Tibial nerve (tissue), 4 donors: ENCODE measurements at regions not wholly inside any gene's neighbourhood (a gene's known extent, or its start where the extent isn't known, plus 50 kb on each side); places are given as distances from the start of the nearest gene placed in this dataset.

Source experiments
- EP300 ChIP-seq, 2 donors: sonication (generic); formaldehyde crosslinking; IDR thresholded peaks; one replicate each; pipeline ENCODE4 v1.6.1; 2017; ENCODE audit warnings: antibody characterized with exemption in 2 of 2, mild to moderate bottlenecking in 1 of 2
- POLR2A ChIP-seq, 2 donors: fragments of 450-650 bp; IDR thresholded peaks; one replicate each; pipeline ENCODE4 v1.6.1; 2017; ENCODE audit warnings: antibody characterized with exemption in 2 of 2, mild to moderate bottlenecking in 2 of 2, moderate library complexity in 2 of 2
- TF ChIP-seq, protein P1 (sequence below), 5 experiments: fragments of 200-600 bp in 3 of 5; fragments of 450-650 bp in 2 of 5; sonication (generic) in 3 of 5; IDR thresholded peaks; one replicate each; pipeline ENCODE4 v1.5.1; 2016 to 2019; ENCODE audit warnings: antibody characterized with exemption in 5 of 5, mild to moderate bottlenecking in 3 of 5, moderate library complexity in 2 of 5

DNA sequence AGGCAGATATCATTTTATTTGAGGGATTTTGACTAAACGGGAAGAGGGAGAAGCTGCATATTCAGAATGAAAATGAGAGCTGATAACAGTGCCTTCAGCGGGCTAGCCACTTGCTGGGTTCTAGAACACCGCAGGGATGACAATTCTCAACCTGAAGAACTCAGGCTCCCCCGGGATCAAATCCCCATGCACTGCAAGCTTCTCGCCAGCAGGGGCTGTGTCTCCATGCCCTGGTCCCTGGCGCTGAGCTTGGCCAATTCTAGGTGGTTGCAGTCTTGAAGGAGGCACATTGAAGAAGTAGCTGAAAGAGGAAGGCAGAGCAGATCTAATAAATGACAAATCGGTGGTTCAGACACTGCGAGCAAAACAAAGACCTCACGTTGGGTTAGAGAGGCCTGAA, 128.7 kb downstream of the UQCRFS1 start:
- TF ChIP-seq, protein P1, sequence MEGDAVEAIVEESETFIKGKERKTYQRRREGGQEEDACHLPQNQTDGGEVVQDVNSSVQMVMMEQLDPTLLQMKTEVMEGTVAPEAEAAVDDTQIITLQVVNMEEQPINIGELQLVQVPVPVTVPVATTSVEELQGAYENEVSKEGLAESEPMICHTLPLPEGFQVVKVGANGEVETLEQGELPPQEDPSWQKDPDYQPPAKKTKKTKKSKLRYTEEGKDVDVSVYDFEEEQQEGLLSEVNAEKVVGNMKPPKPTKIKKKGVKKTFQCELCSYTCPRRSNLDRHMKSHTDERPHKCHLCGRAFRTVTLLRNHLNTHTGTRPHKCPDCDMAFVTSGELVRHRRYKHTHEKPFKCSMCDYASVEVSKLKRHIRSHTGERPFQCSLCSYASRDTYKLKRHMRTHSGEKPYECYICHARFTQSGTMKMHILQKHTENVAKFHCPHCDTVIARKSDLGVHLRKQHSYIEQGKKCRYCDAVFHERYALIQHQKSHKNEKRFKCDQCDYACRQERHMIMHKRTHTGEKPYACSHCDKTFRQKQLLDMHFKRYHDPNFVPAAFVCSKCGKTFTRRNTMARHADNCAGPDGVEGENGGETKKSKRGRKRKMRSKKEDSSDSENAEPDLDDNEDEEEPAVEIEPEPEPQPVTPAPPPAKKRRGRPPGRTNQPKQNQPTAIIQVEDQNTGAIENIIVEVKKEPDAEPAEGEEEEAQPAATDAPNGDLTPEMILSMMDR (IDR thresholded peaks at IDR 0.05) = no peak
- TF ChIP-seq EP300 (IDR thresholded peaks at IDR 0.05) (no peak), POLR2A (IDR thresholded peaks at IDR 0.05) (no peak)
